ENCODE measurements at regions not wholly inside any gene's neighbourhood (a gene's known extent, or its start where the extent isn't known, plus 50 kb on each side); places are given as distances from the start of the nearest gene placed in this dataset.

- Histone ChIP-seq H3K27ac (ENCODE audit: low read depth in 2 of 2, low read length in 2 of 2) (no peak overlapping the region), H3K4me3 (ENCODE audit: low read length in 3 of 3) (no peak overlapping the region), H3K9ac (ENCODE audit: low read length in 3 of 3) (no peak overlapping the region), H3K27me3 (ENCODE audit: control insufficient read depth, insufficient read depth, low read length) (no peaks in the 10 kb centered on the region), H3K36me3 (ENCODE audit: control insufficient read depth in 2 of 3, insufficient read depth in 3 of 3, low read length in 3 of 3) (no peaks in the 10 kb centered on the region), H3K4me1 (ENCODE audit: control insufficient read depth in 2 of 3, insufficient read depth in 2 of 3, low read depth in 1 of 3, low read length in 3 of 3) (peaks cover 0 to 2% (median 0%) of the 10 kb centered on the region in 3 donors), H3K9me3 (ENCODE audit: control insufficient read depth in 2 of 3, insufficient read depth in 1 of 3, low read length in 3 of 3) (no peaks in the 10 kb centered on the region)
- intact Hi-C loops (cut with DNase I) = no loop called here
- DNase-seq (no peak), FAIRE-seq (no peak)
- no peak for TF ChIP-seq CTCF (IDR thresholded peaks at IDR 0.05; ENCODE audit: borderline replicate concordance, extremely low read depth, insufficient read depth)
Observed at GRCh38 chr5:74429495-74429894, 211.0 kb downstream of the ENC1 start.

- Histone ChIP-seq H3K36me3 (ENCODE audit: control insufficient read depth in 2 of 3, insufficient read depth in 3 of 3, low read length in 3 of 3) (no peaks in the 10 kb centered on the region), H3K27ac (ENCODE audit: low read depth in 2 of 2, low read length in 2 of 2) (no peak overlapping the region), H3K4me1 (ENCODE audit: control insufficient read depth in 2 of 3, insufficient read depth in 2 of 3, low read depth in 1 of 3, low read length in 3 of 3) (peaks cover 0 to 2% (median 0%) of the 10 kb centered on the region in 3 donors), H3K27me3 (ENCODE audit: control insufficient read depth, insufficient read depth, low read length) (no peaks in the 10 kb centered on the region), H3K9me3 (ENCODE audit: control insufficient read depth in 2 of 3, insufficient read depth in 1 of 3, low read length in 3 of 3) (no peaks in the 10 kb centered on the region), H3K4me3 (ENCODE audit: low read length in 3 of 3) (no peak overlapping the region), H3K9ac (ENCODE audit: low read length in 3 of 3) (no peak overlapping the region)
- intact Hi-C loops (cut with DNase I) = no loop called here
- DNase-seq = no peak
- FAIRE-seq = no peak
- TF ChIP-seq CTCF (IDR thresholded peaks at IDR 0.05; ENCODE audit: borderline replicate concordance, extremely low read depth, insufficient read depth) = no peak
Observed at GRCh38 chr5:74428876-74429275, 211.7 kb downstream of the ENC1 start.

GRCh38 chr5:74428275-74428674 is 212.3 kb downstream of the ENC1 start:
- DNase-seq = no peak
- Histone ChIP-seq H3K27me3 (ENCODE audit: control insufficient read depth, insufficient read depth, low read length) (no peaks in the 10 kb centered on the region), H3K4me1 (ENCODE audit: control insufficient read depth in 2 of 3, insufficient read depth in 2 of 3, low read depth in 1 of 3, low read length in 3 of 3) (no peaks in the 10 kb centered on the region), H3K27ac (ENCODE audit: low read depth in 2 of 2, low read length in 2 of 2) (no peak overlapping the region), H3K9ac (ENCODE audit: low read length in 3 of 3) (no peak overlapping the region), H3K4me3 (ENCODE audit: low read length in 3 of 3) (no peak overlapping the region), H3K36me3 (ENCODE audit: control insufficient read depth in 2 of 3, insufficient read depth in 3 of 3, low read length in 3 of 3) (no peaks in the 10 kb centered on the region), H3K9me3 (ENCODE audit: control insufficient read depth in 2 of 3, insufficient read depth in 1 of 3, low read length in 3 of 3) (no peaks in the 10 kb centered on the region)
- no peak for FAIRE-seq
- no peak for TF ChIP-seq CTCF (IDR thresholded peaks at IDR 0.05; ENCODE audit: borderline replicate concordance, extremely low read depth, insufficient read depth)
- intact Hi-C loops (cut with DNase I) = no loop called here

- FAIRE-seq (no peak), DNase-seq (no peak)
- TF ChIP-seq CTCF (IDR thresholded peaks at IDR 0.05; ENCODE audit: borderline replicate concordance, extremely low read depth, insufficient read depth) = no peak
- H3K9me3 ChIP-seq (ENCODE audit: control insufficient read depth in 2 of 3, insufficient read depth in 1 of 3, low read length in 3 of 3) = no peaks in the 10 kb centered on the region
- no peak overlapping the region for H3K27ac ChIP-seq (ENCODE audit: low read depth in 2 of 2, low read length in 2 of 2)
- H3K27me3 ChIP-seq (ENCODE audit: control insufficient read depth, insufficient read depth, low read length) = no peaks in the 10 kb centered on the region
- H3K9ac ChIP-seq (ENCODE audit: low read length in 3 of 3) = no peak overlapping the region
- H3K4me1 ChIP-seq (ENCODE audit: control insufficient read depth in 2 of 3, insufficient read depth in 2 of 3, low read depth in 1 of 3, low read length in 3 of 3) = no peaks in the 10 kb centered on the region
- H3K36me3 ChIP-seq (ENCODE audit: control insufficient read depth in 2 of 3, insufficient read depth in 3 of 3, low read length in 3 of 3) = no peaks in the 10 kb centered on the region
- no peak overlapping the region for H3K4me3 ChIP-seq (ENCODE audit: low read length in 3 of 3)
- intact Hi-C loops (cut with DNase I) = no loop called here
Observed at GRCh38 chr5:74426506-74426905, 214.0 kb downstream of the ENC1 start.

Data from kidney (tissue), 13 donors.